ENCODE measurements at regions not wholly inside any gene's neighbourhood (a gene's known extent, or its start where the extent isn't known, plus 50 kb on each side); places are given as distances from the start of the nearest gene placed in this dataset.

DNA sequence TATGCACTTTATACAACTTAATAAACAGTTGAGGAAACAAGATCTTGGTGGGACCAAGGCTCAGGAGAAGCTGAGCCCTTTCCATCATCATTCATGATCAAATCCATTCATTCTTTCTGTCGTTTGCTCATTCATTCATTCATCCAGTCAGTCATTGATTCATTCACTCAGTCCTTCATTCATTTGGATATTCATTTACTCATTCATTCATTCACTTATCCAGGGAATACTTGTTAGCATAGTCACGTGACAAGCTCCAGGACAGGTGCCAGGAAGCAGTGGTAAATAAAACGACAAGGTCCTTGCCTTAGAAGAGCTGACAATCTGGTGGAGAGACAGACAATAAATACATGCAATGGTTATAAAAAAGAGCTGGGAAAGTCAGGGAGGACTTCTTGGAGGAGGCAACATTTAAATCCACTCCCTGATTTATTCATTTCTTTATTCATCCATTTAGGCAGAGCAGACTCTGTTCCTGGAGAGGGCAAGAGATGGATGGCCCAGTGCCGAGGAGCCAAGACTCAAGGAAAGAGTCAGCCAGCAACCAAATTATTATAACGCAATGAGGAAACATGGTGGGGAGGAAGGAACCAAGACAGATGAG lies 74.1 kb upstream of the CASZ1 start:
- no peaks in the 10 kb centered on the region for H3K9me3 ChIP-seq (ENCODE audit: low read length)
- no peaks in the 10 kb centered on the region for H4K20me1 ChIP-seq (ENCODE audit: insufficient read depth)
- no peak overlapping the region for H3K4me2 ChIP-seq (ENCODE audit: low read length)
- no peak overlapping the region for H3K9ac ChIP-seq (ENCODE audit: low read length)
- no peaks in the 10 kb centered on the region for H3F3A ChIP-seq (ENCODE audit: insufficient read depth, low read length, poor library complexity, severe bottlenecking)
- TF ChIP-seq SMC3 (conservative IDR thresholded peaks at IDR 0.05; ENCODE audit: poor library complexity) (no peak), TAF1 (IDR thresholded peaks at IDR 0.05; ENCODE audit: low read depth) (no peak), EZH2 (IDR thresholded peaks at IDR 0.05; ENCODE audit: borderline replicate concordance, insufficient read depth, low read length, poor library complexity, severe bottlenecking) (no peak), POLR2AphosphoS5 (IDR thresholded peaks at IDR 0.05) (no peak), MXI1 (conservative IDR thresholded peaks at IDR 0.05; ENCODE audit: poor library complexity, severe bottlenecking) (no peak), EP300 (conservative IDR thresholded peaks at IDR 0.05; ENCODE audit: poor library complexity, severe bottlenecking) (no peak), RAD21 (conservative IDR thresholded peaks at IDR 0.05) (no peak)
- TF ChIP-seq, protein P1, sequence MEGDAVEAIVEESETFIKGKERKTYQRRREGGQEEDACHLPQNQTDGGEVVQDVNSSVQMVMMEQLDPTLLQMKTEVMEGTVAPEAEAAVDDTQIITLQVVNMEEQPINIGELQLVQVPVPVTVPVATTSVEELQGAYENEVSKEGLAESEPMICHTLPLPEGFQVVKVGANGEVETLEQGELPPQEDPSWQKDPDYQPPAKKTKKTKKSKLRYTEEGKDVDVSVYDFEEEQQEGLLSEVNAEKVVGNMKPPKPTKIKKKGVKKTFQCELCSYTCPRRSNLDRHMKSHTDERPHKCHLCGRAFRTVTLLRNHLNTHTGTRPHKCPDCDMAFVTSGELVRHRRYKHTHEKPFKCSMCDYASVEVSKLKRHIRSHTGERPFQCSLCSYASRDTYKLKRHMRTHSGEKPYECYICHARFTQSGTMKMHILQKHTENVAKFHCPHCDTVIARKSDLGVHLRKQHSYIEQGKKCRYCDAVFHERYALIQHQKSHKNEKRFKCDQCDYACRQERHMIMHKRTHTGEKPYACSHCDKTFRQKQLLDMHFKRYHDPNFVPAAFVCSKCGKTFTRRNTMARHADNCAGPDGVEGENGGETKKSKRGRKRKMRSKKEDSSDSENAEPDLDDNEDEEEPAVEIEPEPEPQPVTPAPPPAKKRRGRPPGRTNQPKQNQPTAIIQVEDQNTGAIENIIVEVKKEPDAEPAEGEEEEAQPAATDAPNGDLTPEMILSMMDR (IDR thresholded peaks at IDR 0.05; ENCODE audit: poor library complexity, severe bottlenecking) = no peak
- TF ChIP-seq, protein P2, sequence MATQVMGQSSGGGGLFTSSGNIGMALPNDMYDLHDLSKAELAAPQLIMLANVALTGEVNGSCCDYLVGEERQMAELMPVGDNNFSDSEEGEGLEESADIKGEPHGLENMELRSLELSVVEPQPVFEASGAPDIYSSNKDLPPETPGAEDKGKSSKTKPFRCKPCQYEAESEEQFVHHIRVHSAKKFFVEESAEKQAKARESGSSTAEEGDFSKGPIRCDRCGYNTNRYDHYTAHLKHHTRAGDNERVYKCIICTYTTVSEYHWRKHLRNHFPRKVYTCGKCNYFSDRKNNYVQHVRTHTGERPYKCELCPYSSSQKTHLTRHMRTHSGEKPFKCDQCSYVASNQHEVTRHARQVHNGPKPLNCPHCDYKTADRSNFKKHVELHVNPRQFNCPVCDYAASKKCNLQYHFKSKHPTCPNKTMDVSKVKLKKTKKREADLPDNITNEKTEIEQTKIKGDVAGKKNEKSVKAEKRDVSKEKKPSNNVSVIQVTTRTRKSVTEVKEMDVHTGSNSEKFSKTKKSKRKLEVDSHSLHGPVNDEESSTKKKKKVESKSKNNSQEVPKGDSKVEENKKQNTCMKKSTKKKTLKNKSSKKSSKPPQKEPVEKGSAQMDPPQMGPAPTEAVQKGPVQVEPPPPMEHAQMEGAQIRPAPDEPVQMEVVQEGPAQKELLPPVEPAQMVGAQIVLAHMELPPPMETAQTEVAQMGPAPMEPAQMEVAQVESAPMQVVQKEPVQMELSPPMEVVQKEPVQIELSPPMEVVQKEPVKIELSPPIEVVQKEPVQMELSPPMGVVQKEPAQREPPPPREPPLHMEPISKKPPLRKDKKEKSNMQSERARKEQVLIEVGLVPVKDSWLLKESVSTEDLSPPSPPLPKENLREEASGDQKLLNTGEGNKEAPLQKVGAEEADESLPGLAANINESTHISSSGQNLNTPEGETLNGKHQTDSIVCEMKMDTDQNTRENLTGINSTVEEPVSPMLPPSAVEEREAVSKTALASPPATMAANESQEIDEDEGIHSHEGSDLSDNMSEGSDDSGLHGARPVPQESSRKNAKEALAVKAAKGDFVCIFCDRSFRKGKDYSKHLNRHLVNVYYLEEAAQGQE (IDR thresholded peaks at IDR 0.05; ENCODE audit: borderline replicate concordance) = no peak
- no peaks in the 10 kb centered on the region for H3K27me3 ChIP-seq (ENCODE audit: insufficient read depth, low read depth, low read length)
- H3K9me2 ChIP-seq (ENCODE audit: insufficient read depth, low read length) = no peaks in the 10 kb centered on the region
- H3K79me2 ChIP-seq (replicated peaks; ENCODE audit: insufficient read depth, low read length) = no peaks in the 10 kb centered on the region
- no peaks in the 10 kb centered on the region for H3K36me3 ChIP-seq (ENCODE audit: insufficient read depth, low read length)
- H3K4me3 ChIP-seq (ENCODE audit: low read length) = no peak overlapping the region
- H3K27ac ChIP-seq (ENCODE audit: low read length) = no peak overlapping the region
- H2AFZ ChIP-seq (ENCODE audit: low read depth, low read length) = no peak overlapping the region

- Histone ChIP-seq H3K27me3 (ENCODE audit: insufficient read depth, low read depth, low read length) (no peaks in the 10 kb centered on the region), H3K9ac (ENCODE audit: low read length) (no peak overlapping the region), H3K4me2 (ENCODE audit: low read length) (no peak overlapping the region), H3K9me3 (ENCODE audit: low read length) (no peaks in the 10 kb centered on the region), H3K27ac (ENCODE audit: low read length) (no peak overlapping the region), H2AFZ (ENCODE audit: low read depth, low read length) (no peak overlapping the region), H3K36me3 (ENCODE audit: insufficient read depth, low read length) (no peaks in the 10 kb centered on the region), H4K20me1 (ENCODE audit: insufficient read depth) (no peaks in the 10 kb centered on the region), H3F3A (ENCODE audit: insufficient read depth, low read length, poor library complexity, severe bottlenecking) (no peaks in the 10 kb centered on the region), H3K4me3 (ENCODE audit: low read length) (no peak overlapping the region), H3K9me2 (ENCODE audit: insufficient read depth, low read length) (no peaks in the 10 kb centered on the region), H3K79me2 (replicated peaks; ENCODE audit: insufficient read depth, low read length) (no peaks in the 10 kb centered on the region)
- TF ChIP-seq EZH2 (IDR thresholded peaks at IDR 0.05; ENCODE audit: borderline replicate concordance, insufficient read depth, low read length, poor library complexity, severe bottlenecking) (no peak), MXI1 (conservative IDR thresholded peaks at IDR 0.05; ENCODE audit: poor library complexity, severe bottlenecking) (no peak), EP300 (conservative IDR thresholded peaks at IDR 0.05; ENCODE audit: poor library complexity, severe bottlenecking) (no peak), RAD21 (conservative IDR thresholded peaks at IDR 0.05) (no peak), SMC3 (conservative IDR thresholded peaks at IDR 0.05; ENCODE audit: poor library complexity) (no peak), POLR2AphosphoS5 (IDR thresholded peaks at IDR 0.05) (no peak), TAF1 (IDR thresholded peaks at IDR 0.05; ENCODE audit: low read depth) (no peak)
- TF ChIP-seq, protein P1 (IDR thresholded peaks at IDR 0.05; ENCODE audit: poor library complexity, severe bottlenecking) = no peak
- TF ChIP-seq, protein P2 (IDR thresholded peaks at IDR 0.05; ENCODE audit: borderline replicate concordance) = no peak
These were observed 76.7 kb upstream of the CASZ1 start for GRCh38 chr1:10873189-10873588.
